ENCODE measurements at regions not wholly inside any gene's neighbourhood (a gene's known extent, or its start where the extent isn't known, plus 50 kb on each side); places are given as distances from the start of the nearest gene placed in this dataset.
"Not testable (repeated sequence)": the region's sequence is repeated elsewhere in the genome, so short reads cannot be mapped to it uniquely, and the experiment has no call there.

DNA sequence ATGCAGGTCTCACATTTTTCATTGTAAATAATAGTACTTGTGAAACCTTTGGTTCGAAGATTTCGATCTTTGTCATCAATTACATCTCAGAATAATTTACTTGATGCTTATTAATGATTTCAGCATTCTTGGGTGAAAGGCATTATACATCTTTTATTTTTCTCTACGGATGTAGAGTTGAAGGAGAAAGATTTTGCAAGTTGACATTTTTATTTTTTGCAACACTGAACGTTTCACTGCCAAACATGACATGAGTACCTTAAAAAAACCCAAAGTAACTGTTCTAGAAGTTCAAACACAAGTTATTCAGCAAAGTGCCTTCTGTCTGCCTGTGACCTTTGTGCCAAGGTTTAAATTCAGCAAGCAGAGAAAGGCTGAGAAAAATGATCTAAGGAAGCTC lies 97.3 kb upstream of the SGK1 start:
- no peak for DNase-seq (ENCODE audit: low read depth in 2 of 3, low spot score in 2 of 3)

DNA sequence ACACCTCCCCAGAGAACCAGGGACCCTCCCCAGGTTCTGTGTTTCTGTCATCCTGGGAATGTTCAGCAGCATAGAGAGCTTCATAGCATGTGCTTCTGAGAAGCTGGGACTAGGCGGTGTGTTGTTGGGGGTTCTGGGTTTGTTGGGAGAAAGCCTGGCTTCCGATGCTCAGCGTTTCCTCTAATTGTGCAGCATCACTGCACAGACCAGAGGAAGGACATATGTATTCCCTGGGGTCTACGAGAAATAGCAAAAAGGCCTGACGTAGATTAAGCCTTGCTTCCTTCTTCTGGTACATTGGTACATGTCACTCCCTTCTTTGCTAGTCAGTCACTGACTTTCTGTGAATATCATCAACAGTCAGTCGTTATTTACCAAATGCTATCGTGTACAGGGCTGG lies 96.9 kb upstream of the SGK1 start:
- DNase-seq (ENCODE audit: low read depth in 2 of 3, low spot score in 2 of 3): no peak

DNA sequence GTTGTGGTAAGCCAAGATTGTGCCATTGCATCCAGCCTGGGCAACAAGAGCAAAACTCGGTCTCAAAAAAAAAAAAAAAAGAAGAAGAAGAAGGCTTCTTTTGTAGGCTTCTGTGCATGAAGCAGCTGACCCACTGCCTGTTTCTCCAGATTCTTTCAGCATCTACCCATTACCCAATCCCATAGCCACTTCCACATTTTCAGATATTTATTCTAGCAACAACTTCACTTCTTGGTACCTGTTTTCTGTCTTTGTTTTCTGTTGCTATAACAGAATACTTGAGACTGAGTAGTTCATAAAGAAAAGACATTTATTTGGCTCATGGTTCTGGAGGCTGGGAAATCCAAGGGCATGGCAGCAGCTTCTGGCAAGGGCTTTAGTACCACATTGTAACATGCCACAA lies 95.3 kb upstream of the SGK1 start:
- DNase-seq (ENCODE audit: low read depth in 2 of 3, low spot score in 2 of 3): no peak

DNA sequence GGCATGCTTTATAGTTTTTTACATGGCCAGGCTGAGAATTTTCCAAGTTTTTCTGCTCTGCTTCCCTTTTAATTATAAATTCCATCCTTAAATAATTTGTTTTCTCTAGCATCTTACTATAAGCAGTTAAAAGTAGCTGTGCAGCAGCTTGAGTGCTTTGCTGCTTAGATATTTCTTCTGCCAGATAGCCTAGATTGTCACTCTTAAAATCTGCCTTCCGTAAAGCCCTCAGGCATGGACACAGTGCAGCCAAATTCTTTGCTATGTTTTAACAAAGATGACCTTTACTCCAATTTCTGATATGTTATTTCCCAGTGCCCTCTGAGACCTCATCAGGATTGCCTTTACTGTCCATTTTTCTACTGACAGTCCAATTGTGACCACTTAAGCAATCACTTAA lies 92.6 kb upstream of the SGK1 start:
- no peak for DNase-seq (ENCODE audit: low read depth in 2 of 3, low spot score in 2 of 3)

DNA sequence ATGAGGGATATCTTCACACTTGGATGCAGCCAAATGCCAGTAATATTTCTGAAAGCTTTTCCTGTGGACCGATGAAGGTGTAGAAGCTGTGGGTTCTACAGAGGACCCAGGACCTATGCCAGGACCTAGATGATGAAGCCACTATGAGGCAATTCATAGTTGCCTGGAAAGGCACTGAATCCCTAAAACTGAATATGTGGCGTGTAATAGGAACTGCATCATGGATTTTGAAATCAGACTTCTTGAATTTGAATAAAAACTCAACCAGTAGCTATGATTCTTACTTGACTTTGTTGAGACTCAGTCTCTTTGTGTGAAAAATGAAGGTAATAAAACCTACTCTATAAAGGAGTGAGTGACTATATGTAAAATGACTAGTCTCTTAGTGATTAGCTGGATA lies 89.9 kb upstream of the SGK1 start:
- DNase-seq (ENCODE audit: low read depth in 2 of 3, low spot score in 2 of 3): no peak

DNA sequence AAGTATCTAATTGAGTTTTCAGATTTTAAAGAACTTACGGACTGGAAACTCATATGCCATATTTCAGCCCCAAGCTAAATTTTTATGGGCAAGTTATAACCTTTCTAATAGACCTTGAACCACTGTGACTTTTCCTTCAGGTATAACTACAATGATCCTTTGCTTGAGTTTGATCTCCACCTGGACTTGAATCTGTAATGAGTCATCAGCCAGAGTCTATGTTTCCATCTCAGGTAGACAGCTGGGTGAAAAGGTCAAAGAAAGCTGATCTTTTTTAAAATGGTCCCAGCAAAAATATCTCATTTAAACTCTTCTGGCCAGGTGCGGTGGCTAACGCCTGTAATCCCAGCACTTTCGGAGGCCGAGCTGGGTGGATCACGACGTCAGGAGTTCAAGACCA lies 88.4 kb upstream of the SGK1 start:
- DNase-seq (ENCODE audit: low read depth in 2 of 3, low spot score in 2 of 3): no peak

DNA sequence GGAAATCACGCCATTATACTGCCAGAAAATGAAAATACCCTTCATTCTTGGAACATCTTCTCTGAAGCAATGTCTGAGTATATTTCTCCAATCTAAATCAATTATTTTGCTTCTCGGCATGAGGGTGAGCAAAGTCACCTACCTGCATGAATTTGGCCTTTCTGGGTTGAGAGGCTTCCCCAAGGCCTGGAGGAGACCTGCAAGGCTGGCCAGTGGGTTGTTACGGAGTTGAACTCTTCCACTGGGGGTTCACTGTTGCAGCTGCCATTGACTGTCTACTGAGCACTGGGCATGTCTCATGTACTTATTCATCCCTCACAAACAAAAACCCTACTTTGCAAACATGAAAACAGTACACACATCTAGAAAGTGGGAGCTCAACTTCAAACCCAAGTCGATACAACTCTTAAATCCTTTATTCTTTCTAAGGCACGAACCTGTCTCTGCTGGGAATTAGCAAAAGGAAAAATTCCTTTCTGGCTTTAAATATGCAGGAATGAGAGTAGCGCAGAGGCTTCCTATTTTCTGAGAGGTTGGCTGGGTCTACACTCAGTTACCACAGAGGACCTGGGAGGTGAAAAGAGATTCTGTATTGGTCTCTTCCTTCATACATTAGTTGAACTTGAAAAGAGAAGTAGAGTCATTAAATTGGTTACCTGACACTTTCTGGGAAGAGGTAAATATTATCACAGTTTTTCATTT lies 87.6 kb upstream of the SGK1 start:
- no peak for DNase-seq (ENCODE audit: low read depth in 2 of 3, low spot score in 2 of 3)

DNA sequence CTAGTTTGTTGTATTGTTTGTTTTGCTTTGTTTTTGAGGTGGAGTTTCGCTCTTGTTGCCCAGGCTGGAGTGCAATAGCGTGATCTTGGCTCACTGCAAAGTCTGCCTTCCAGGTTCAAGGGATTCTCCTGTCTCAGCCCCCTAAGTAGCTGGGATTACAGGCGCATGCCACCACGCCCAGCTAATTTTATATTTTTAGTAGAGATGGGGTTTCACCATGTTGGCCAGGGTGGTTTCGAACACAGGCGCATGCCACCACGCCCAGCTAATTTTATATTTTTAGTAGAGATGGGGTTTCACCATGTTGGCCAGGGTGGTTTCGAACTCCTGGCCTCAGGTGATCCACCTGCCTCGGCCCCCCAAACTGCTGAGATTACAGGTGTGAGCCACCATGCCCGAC lies 85.4 kb upstream of the SGK1 start:
- not testable (repeated sequence) for DNase-seq (ENCODE audit: low read depth in 2 of 3, low spot score in 2 of 3)

DNA sequence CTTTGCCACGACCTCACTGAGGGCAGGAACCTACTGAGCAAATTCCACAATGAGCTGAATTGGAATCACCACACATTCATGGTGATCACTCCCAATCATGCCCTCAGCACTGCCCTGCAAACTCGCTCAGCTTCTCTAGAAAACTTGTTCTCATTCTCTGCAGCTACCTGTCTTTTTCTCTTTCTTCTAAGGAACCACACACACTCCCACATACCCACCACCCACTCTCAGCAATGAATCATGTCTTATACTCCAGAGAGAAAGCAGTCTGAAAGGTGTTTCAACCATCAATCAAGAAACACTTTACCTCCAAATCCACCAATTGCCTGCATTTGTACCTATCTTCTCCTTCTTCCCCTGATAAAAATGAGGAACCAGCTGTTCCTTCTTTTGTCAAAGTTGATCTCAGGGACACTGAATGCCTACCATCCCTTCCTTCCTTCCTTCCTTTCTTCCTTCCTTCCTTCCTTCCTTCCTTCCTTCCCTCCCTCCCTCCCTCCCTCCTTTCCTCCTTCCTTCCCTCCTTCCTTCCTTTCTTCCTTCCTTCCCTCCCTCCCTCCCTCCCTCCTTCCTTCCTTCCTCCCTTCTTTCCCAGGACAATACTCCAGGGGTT lies 84.6 kb upstream of the SGK1 start:
- DNase-seq (ENCODE audit: low read depth in 2 of 3, low spot score in 2 of 3): no peak

DNA sequence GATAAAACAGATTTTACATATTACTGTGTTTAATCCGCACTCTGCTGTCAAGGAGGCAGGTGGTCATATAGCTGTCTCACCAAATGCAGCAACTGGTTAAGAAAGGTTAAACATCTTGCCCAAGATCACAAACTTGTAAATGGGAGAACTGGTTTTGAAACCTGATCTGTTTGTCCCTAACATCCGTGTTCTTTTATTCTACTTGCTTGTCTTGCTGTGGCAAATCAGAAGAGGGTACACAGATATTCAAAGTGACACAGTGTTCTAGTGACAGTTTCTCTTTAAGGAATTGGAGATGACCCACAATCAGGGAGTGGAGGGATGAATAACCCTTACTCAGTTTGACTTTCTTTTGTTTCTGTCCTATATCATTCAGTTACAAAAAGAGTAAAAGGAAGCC lies 83.0 kb upstream of the SGK1 start:
- DNase-seq (ENCODE audit: low read depth in 2 of 3, low spot score in 2 of 3): no peak

DNA sequence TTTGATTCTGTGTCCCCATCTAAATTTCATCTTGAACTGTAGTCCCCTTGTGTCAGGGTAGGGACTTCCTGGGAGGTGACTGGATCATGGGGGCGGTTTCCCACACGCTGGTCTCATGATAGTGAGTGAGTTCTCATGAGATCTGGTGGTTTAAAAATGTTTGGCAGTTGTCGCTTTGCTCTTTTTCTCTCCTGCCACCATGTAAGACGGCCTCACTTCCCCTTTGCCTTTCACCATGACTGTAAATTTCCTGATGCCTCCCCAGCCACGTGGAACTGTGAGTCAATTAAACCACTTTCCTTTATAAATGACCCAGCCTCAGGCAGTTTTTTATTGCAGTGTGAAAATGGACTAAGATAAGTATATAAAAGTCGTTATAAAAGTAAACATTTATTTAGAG lies 80.5 kb upstream of the SGK1 start:
- no peak for DNase-seq (ENCODE audit: low read depth in 2 of 3, low spot score in 2 of 3)

DNA sequence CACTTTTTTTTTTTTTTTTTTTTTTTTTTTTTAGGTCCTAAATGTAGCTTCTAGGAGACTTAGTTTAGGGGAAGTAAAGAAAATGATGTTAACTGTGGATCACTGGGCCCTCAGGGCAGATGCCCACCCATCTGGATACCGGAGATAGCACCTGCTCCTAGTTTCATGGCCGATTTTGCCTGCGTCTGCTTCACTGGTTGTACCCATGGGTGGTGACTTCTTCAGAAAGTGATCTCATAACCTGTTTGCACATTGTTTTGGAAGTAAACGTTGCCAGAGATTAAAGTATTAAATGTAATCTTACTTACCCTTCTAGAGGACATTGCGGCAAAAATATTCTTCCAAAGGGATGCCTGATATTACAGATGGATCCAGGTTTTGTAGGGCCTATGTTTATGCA lies 79.8 kb upstream of the SGK1 start:
- no peak for DNase-seq (ENCODE audit: low read depth in 2 of 3, low spot score in 2 of 3)

DNA sequence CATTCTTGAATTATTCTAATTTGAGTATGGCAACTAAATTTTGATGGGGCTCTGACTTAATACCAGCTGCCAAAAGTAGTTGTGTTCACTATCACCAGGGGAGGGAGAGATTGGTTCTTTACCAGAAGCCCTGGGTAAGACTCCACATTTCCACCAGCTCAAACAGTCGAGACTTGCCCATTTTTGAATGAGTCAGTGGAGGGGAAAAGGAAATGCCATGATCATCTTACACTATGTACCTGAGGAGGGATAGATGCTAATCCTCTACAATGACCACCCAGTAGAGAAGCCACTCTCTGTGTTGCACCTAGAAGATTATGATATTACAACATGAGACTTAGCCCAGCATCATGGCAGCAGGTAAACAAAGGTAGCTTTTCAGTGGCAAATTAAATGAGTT lies 77.0 kb upstream of the SGK1 start:
- no peak for DNase-seq (ENCODE audit: low read depth in 2 of 3, low spot score in 2 of 3)

DNA sequence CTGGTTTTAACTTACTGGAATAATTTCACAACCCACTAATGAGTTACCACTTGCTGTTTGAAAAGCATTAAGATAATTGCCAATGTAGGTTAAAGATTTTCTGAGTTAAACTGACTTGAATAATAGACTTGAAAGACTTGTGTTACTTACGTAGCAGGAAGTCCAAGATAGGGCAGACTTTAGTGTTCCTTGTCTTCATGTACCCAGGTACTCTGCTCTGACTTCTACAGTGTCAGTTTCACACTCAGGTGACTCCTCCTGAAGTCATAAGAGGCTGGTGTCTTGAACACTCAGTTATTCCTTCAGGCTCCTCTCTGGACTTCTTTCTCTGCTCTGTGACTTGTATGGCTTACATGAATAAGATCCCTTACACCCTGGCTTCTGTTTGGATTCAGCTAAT lies 76.3 kb upstream of the SGK1 start:
- no peak for DNase-seq (ENCODE audit: low read depth in 2 of 3, low spot score in 2 of 3)

DNA sequence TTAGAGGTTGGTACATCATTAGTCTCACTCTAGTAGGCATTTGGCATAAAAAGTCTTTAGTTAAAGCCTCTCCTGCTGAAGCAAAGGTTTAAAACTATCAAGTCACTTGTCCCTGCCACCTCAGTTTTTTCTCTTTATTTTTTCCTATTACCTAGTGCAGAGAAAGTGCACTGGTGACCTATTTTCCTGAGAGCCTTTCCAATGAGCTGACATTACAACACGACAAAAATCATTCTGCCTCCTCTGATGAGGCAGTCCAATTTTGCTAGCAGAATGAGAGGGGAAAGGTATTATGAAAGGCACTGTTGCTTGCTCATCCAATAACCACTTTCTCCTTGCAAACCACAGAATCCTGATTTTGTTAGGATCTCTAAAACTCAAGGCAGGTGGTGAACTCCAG lies 73.3 kb upstream of the SGK1 start:
- no peak for DNase-seq (ENCODE audit: low read depth in 2 of 3, low spot score in 2 of 3)

DNA sequence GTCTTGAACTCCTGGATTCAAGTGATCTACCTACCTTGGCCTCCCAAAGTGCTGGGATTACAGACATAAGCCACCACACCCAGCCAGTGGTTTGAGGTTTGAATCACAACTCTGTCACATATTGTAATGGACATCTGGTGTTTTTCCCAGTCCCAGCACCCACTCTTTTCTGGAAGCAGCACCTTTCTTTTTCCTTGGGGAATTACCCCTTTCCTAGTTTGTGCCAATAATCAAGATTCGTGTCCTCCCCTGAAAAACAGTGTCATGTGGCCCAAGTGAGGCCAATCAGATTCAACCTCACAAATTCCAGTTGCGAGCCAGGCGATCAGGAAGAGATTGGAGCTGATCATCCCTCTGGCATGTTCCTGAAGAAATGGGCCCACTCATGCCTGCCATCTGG lies 71.7 kb upstream of the SGK1 start:
- DNase-seq (ENCODE audit: low read depth in 2 of 3, low spot score in 2 of 3): no peak

DNA sequence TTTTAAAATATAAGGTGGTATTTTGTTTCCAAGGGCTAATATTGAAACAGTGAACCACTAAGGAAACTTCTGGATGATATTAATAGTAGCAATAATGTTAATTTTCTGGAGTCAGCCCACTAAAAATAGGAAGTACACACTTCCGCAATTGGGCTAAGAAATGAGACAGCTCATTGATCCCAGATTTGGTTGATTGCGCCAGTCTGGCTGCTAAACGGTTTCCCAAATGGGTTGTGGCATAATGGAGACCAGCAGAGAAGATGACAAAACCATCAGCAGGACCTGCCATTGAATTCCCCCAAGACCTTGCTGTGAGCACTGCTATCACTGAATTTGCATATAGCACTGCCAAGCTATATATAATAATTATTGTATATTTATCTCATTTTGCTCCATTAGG lies 71.2 kb upstream of the SGK1 start:
- DNase-seq (ENCODE audit: low read depth in 2 of 3, low spot score in 2 of 3): no peak

DNA sequence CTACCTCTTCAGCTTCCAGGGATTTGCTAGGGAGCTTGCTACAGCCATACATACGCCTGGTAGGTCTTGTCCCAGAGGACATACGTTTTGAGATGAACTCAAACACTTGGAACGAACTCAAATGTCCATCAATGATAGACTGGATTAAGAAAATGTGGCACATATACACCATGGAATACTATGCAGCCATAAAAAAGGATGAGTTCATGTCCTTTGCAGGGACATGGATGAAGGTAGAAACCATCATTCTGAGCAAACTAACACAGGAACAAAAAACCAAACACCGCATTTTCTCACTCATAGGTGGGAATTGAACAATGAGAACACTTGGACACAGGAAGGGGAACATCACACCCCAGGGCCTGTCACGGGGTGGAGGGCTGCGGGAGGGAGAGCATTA lies 68.6 kb upstream of the SGK1 start:
- not testable (repeated sequence) for DNase-seq (ENCODE audit: low read depth in 2 of 3, low spot score in 2 of 3)

DNA sequence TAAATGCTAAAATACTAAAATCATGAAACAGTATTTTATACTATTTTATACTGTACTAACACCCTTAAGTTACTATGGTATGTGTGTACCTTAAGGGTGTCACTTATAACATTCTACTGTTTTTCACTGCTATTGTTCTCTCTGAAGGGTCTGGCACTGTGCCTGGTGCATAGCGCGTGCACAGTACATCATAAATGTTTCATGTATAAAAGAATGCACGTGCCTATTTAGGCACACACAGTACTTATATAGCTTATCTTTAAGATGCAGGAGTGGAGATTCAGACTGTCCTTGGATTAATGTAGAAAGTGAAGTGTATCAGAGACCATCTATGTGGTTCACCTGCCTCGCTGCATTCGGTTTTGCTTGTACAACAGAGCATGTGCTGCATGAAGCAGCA lies 64.0 kb upstream of the SGK1 start:
- DNase-seq (ENCODE audit: low read depth in 2 of 3, low spot score in 2 of 3): no peak

DNA sequence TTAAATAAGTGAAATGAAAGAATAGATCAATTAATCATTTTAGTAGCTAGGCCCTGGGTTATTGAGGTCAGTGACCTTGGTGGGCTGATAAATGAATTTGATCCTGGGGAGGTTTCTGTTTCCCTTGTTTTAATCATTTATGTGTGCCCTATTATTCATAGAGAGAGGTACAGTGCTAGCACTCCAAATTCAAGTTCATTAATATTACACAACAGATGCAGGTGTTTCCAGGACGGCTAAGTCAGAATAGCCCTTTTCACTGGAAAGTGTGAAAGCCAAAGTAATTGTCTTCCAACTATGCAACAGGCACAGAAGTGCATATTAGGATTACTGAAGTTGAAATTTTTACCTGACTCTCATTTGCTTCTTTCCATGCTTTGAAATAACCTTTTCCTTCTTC lies 61.7 kb upstream of the SGK1 start:
- DNase-seq (ENCODE audit: low read depth in 2 of 3, low spot score in 2 of 3): no peak

DNA sequence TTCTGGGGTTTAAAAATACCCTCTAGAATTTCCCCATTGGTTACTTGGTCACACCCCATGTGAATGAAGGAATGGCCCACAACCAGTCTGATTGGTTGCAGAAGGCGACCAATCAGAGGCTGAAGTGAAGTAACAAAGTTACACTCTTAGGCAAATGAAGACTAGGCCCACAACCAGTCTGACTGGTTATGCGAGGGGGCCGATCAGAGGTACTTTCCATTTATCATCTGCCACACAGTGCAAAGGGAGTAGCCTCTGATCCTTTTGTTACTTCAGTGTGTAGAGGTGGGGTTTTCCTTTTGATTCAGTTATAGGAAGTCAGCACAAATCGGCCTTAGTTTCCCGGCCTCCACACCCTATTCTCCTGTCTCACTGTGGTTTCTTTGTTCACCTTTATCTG lies 61.2 kb upstream of the SGK1 start:
- DNase-seq (ENCODE audit: low read depth in 2 of 3, low spot score in 2 of 3): peak in 1 of 3 experiments; percentile 10

DNA sequence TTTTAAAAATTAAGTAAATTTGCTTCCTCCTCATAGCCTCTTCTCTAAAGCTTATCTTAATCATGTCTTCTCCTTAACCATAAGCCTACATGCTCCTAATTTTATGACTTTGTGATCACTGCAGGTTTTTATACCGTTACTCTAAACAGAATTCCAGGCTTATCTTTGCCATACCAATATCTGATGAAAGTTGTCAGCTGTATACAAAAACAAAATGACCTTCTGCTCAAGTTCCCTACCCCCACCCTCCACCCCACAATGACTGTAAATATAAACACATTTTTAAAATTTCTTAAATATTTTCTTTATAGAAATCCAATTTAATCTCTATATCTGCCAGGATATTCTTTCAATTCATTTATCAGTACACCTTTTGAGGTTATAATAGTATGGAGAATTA lies 60.5 kb upstream of the SGK1 start:
- no peak for DNase-seq (ENCODE audit: low read depth in 2 of 3, low spot score in 2 of 3)

DNA sequence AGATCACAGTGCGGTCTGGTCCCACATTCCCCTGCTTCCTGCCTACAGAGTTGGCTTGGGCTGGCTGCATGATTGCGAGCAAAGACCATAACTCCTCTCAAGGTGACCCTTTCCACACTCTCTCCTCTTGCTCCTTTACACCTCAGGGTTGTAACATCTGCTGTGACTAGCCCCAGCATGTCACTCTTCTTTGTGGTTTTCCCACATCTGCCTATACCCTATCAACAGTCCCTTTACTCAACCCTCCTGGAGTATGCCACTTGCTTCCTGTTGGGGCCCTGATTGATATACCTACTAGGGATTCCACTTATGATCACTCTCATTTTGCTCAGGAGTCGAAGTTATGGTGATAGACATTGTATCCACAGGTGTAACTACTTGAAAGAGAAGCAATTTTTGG lies 58.9 kb upstream of the SGK1 start:
- no peak for DNase-seq (ENCODE audit: low read depth in 2 of 3, low spot score in 2 of 3)

DNA sequence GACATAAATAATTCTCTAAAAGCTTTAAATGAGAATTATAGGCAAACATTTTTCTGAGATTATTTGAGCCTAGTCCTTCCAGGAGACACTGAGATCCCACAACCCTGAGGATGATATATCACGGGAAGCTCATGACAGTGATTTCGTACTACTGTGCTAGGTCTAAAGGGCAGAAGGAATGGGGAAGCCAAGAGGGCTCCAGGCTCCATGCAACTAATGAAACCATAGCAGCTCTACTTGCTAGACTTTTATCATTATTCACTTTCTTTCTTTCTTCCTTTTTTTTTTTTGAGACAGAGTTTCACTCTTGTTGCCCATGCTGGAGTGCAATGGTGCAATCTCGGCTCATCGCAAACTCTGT lies 57.3 kb upstream of the SGK1 start:
- DNase-seq (ENCODE audit: low read depth in 2 of 3, low spot score in 2 of 3): no peak

Measured in activated CD8-positive, alpha-beta memory T cell treated with anti-CD3 and anti-CD28 coated beads for 48 hours (primary cell).